Tibial artery (tissue), 4 donors: ENCODE measurements at regions not wholly inside any gene's neighbourhood (a gene's known extent, or its start where the extent isn't known, plus 50 kb on each side); places are given as distances from the start of the nearest gene placed in this dataset.
"Not testable (repeated sequence)": the region's sequence is repeated elsewhere in the genome, so short reads cannot be mapped to it uniquely, and the experiment has no call there.

Experiments
- DNase-seq, 2 donors: peaks; one replicate each; pipeline ENCODE4 v3.0.0-alpha.2; 2019
- H3K27ac ChIP-seq, 2 donors: fragments of 200-600 bp; sonication (generic) in 1 of 2; 1 replicate in 1 of 2; 2 replicates in 1 of 2; pipeline ENCODE4 v1.5.1; 2018 to 2019; ENCODE audit warnings: mild to moderate bottlenecking in 1 of 2
- H3K27me3 ChIP-seq, 2 donors: fragments of 200-600 bp; sonication (generic) in 1 of 2; one replicate each; pipeline versions ENCODE4 v1.5.1 to v1.6.0; 2016 to 2019
- H3K36me3 ChIP-seq, 3 donors: fragments of 200-600 bp; sonication (generic) in 2 of 3; one replicate each; pipeline ENCODE4 v1.5.1; 2016 to 2019; ENCODE audit warnings: mild to moderate bottlenecking in 2 of 3
- H3K4me1 ChIP-seq, 4 donors: fragments of 200-600 bp; sonication (generic) in 2 of 4; 1 replicate in 3 of 4; 2 replicates in 1 of 4; pipeline ENCODE4 v1.5.1; 2016 to 2019
- H3K4me3 ChIP-seq, 2 donors: fragments of 200-600 bp; sonication (generic) in 1 of 2; 1 replicate in 1 of 2; 2 replicates in 1 of 2; pipeline ENCODE4 v1.5.1; 2018 to 2019; ENCODE audit warnings: mild to moderate bottlenecking in 2 of 2
- H3K9me3 ChIP-seq, 3 donors: fragments of 200-600 bp; sonication (generic) in 1 of 3; one replicate each; pipeline ENCODE4 v1.5.1; 2016 to 2019
- intact Hi-C: fragments of 100-400 bp; cut with DNase I; formaldehyde crosslinking; loops from one replicate; pipeline ENCODE4 v1.15.0; 2023; ENCODE audit warnings: low total_unique reads
- TF ChIP-seq, protein P1 (sequence below), 2 experiments: fragments of 200-600 bp in 1 of 2; fragments of 450-650 bp in 1 of 2; IDR thresholded peaks; one replicate each; pipeline ENCODE4 v1.5.1; 2017 to 2019; ENCODE audit warnings: antibody characterized with exemption in 2 of 2, mild to moderate bottlenecking in 1 of 2, moderate library complexity in 1 of 2

- no peak for DNase-seq
- Histone ChIP-seq H3K4me1 (no peaks in the 10 kb centered on the region), H3K27ac (no peak overlapping the region), H3K36me3 (no peaks in the 10 kb centered on the region), H3K27me3 (no peaks in the 10 kb centered on the region), H3K9me3 (no peaks in the 10 kb centered on the region), H3K4me3 (no peak overlapping the region)
- TF ChIP-seq, protein P1, sequence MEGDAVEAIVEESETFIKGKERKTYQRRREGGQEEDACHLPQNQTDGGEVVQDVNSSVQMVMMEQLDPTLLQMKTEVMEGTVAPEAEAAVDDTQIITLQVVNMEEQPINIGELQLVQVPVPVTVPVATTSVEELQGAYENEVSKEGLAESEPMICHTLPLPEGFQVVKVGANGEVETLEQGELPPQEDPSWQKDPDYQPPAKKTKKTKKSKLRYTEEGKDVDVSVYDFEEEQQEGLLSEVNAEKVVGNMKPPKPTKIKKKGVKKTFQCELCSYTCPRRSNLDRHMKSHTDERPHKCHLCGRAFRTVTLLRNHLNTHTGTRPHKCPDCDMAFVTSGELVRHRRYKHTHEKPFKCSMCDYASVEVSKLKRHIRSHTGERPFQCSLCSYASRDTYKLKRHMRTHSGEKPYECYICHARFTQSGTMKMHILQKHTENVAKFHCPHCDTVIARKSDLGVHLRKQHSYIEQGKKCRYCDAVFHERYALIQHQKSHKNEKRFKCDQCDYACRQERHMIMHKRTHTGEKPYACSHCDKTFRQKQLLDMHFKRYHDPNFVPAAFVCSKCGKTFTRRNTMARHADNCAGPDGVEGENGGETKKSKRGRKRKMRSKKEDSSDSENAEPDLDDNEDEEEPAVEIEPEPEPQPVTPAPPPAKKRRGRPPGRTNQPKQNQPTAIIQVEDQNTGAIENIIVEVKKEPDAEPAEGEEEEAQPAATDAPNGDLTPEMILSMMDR (IDR thresholded peaks at IDR 0.05), result no peak
- intact Hi-C loops, result loop anchor here (10.0 kb wide), 1 partner anchor 230 kb away; no protein-coding TSS in a partner anchor
Measured at GRCh38 chr19:23554548-23554947, 132.5 kb downstream of the ZNF675 start.

DNA sequence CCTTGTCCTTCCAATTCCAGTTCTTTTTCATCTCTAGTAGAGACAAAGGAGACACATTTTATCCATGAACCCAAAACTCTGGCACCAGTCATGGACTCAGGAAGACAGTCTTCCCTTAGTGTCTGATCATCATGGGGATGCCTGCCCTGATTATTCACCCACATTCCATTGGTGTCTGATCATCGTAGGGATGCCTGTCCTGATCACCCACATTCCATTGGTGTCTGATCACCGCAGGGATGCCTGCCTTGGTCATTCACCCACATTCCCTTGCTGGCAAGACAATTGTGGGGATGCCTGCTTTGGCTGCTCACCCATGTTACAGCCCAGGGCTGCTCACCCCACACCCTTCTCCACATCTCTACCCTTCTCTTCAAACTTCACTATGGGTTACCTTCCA, 136.9 kb downstream of the ZNF675 start:
- H3K4me1 ChIP-seq, H3K27ac ChIP-seq, H3K4me3 ChIP-seq, H3K9me3 ChIP-seq, DNase-seq, H3K27me3 ChIP-seq, H3K36me3 ChIP-seq: not testable (repeated sequence)
- intact Hi-C loops, result loop anchor here (10.0 kb wide), 1 partner anchor 225 kb away; no protein-coding TSS in a partner anchor

DNA sequence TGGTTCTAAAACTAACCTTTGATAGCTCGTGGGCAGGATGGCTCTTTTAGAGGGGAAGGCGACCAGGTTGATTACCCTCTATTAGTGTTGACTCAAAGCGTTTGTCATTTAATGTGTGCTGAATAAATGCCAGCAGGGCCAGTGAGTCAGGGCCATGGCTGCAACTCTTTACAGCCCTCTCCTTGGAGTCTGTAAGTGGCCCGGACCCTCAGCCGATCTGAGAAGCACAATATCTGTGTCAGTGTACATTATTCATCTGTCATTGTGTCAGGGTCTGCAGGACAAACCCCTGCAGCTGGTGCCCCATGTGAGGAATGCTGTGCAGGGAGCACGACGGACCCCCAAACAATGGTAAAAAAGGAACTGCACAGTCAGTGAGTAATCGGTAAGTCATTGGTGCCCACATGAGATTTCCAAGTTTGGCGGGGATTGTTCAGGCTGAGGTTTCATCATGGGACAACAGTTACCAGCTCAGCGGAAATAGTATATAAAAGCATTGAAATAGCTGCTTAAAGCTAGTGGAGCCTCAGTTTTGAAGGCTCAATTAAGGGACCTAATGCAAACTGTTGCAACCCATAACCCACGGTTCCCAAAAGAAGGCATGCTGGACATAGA, 139.1 kb downstream of the ZNF675 start:
- H3K36me3 ChIP-seq, result no peaks in the 10 kb centered on the region
- H3K27me3 ChIP-seq, result no peaks in the 10 kb centered on the region
- no peak for DNase-seq
- H3K4me3 ChIP-seq, result no peak overlapping the region
- H3K9me3 ChIP-seq, result no peaks in the 10 kb centered on the region
- intact Hi-C loops, result no loop called here
- TF ChIP-seq, protein P1 (IDR thresholded peaks at IDR 0.05), result no peak
- no peaks in the 10 kb centered on the region for H3K4me1 ChIP-seq
- H3K27ac ChIP-seq, result no peak overlapping the region

DNA sequence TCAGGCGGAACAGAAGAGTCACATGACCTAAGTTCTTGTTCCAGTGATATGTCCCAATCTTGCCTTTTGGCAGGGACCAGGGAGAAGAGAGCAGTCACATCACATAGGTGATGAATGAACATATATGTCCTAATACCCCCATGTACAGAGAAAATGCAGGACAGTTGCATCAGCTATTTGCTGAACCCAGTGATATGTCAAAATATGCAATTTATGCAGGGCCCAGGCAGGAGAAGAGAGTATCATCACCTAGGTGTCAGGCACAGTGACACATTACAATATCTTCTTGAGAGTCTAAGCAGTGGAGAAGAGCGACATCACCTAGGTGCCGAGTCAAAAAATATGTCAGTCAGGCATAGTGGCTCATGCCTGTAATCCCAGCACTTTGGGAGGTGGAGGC, 139.9 kb downstream of the ZNF675 start:
- H3K4me1 ChIP-seq, result no peaks in the 10 kb centered on the region
- intact Hi-C loops, result no loop called here
- H3K9me3 ChIP-seq, result no peaks in the 10 kb centered on the region
- TF ChIP-seq, protein P1 (IDR thresholded peaks at IDR 0.05), result no peak
- DNase-seq, result no peak
- H3K4me3 ChIP-seq, result no peak overlapping the region
- no peak overlapping the region for H3K27ac ChIP-seq
- no peaks in the 10 kb centered on the region for H3K27me3 ChIP-seq
- no peaks in the 10 kb centered on the region for H3K36me3 ChIP-seq

GRCh38 chr19:23543351-23543750, 143.7 kb downstream of the ZNF675 start:
- intact Hi-C loops, result no loop called here
- H3K4me1 ChIP-seq, result no peaks in the 10 kb centered on the region
- TF ChIP-seq, protein P1 (IDR thresholded peaks at IDR 0.05), result no peak
- no peaks in the 10 kb centered on the region for H3K27me3 ChIP-seq
- H3K9me3 ChIP-seq, result no peaks in the 10 kb centered on the region
- no peak overlapping the region for H3K4me3 ChIP-seq
- no peaks in the 10 kb centered on the region for H3K36me3 ChIP-seq
- no peak overlapping the region for H3K27ac ChIP-seq
- DNase-seq, result no peak

GRCh38 chr19:23542562-23542961, 144.4 kb downstream of the ZNF675 start:
- intact Hi-C loops, result no loop called here
- TF ChIP-seq, protein P1 (IDR thresholded peaks at IDR 0.05), result no peak
- no peak for DNase-seq

More at GRCh38 chr19:23542562-23542961, 144.4 kb downstream of the ZNF675 start:
- Histone ChIP-seq H3K27me3 (no peaks in the 10 kb centered on the region), H3K4me1 (no peaks in the 10 kb centered on the region), H3K9me3 (no peaks in the 10 kb centered on the region), H3K27ac (no peak overlapping the region), H3K4me3 (no peak overlapping the region), H3K36me3 (no peaks in the 10 kb centered on the region)
